Astrocyte (in vitro differentiated cells and primary cell): ENCODE measurements at regions not wholly inside any gene's neighbourhood (a gene's known extent, or its start where the extent isn't known, plus 50 kb on each side); places are given as distances from the start of the nearest gene placed in this dataset.
"Not testable (repeated sequence)": the region's sequence is repeated elsewhere in the genome, so short reads cannot be mapped to it uniquely, and the experiment has no call there.

Experiments
- EZH2 ChIP-seq: IDR thresholded peaks from 2 replicates; pipeline ENCODE4 v1.6.1; 2012; ENCODE audit warnings: mild to moderate bottlenecking, low read length, inconsistent platforms; ENCODE audit not compliant: insufficient read depth
- TF ChIP-seq, protein P1 (sequence below): IDR thresholded peaks from 2 replicates; pipeline ENCODE4 v1.5.1; 2011; ENCODE audit warnings: low read depth, mild to moderate bottlenecking, inconsistent platforms, low read length, moderate library complexity; ENCODE audit not compliant: insufficient read depth

DNA sequence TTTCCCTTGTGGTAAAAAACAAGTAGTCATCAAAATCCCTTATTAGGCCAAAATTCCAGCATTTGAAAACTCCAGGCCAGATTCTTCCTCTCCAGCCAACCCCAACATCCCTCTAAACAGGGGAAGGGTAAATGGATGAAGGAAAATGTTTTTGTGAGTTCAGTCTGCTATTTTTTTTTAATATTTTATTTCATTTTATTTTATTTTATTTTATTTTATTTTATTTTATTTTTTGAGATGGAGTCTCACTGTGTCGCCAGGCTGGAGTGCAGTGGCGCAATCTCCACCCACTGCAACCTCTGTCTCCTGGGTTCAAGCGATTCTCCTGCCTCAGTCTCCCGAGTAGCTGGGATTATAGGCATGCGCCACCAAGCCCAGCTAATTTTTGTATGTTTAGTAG is 74.5 kb upstream of the CHST15 start:
- TF ChIP-seq, protein P1, sequence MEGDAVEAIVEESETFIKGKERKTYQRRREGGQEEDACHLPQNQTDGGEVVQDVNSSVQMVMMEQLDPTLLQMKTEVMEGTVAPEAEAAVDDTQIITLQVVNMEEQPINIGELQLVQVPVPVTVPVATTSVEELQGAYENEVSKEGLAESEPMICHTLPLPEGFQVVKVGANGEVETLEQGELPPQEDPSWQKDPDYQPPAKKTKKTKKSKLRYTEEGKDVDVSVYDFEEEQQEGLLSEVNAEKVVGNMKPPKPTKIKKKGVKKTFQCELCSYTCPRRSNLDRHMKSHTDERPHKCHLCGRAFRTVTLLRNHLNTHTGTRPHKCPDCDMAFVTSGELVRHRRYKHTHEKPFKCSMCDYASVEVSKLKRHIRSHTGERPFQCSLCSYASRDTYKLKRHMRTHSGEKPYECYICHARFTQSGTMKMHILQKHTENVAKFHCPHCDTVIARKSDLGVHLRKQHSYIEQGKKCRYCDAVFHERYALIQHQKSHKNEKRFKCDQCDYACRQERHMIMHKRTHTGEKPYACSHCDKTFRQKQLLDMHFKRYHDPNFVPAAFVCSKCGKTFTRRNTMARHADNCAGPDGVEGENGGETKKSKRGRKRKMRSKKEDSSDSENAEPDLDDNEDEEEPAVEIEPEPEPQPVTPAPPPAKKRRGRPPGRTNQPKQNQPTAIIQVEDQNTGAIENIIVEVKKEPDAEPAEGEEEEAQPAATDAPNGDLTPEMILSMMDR, result not testable (repeated sequence)
- TF ChIP-seq EZH2, result not testable (repeated sequence)
